SK-N-MC (cell line): ENCODE measurements at regions not wholly inside any gene's neighbourhood (a gene's known extent, or its start where the extent isn't known, plus 50 kb on each side); places are given as distances from the start of the nearest gene placed in this dataset.

ENCODE experiments used
- EZH2 ChIP-seq: fragments of 200-600 bp; sonication (generic); IDR thresholded peaks from one replicate; pipeline ENCODE4 v1.6.1; 2017; ENCODE audit warnings: antibody characterized with exemption
- FOXP2 ChIP-seq: optimal IDR thresholded peaks from 2 replicates; pipeline ENCODE3; 2011; ENCODE audit warnings: mild to moderate bottlenecking, moderate library complexity; ENCODE audit not compliant: insufficient read depth; ENCODE audit errors: extremely low read length, control extremely low read depth
- POLR2AphosphoS5 ChIP-seq: IDR thresholded peaks from 2 replicates; pipeline ENCODE4 v1.6.1; 2012; ENCODE audit warnings: mild to moderate bottlenecking, low read depth, low read length, borderline replicate concordance

- TF ChIP-seq FOXP2 (no peak), POLR2AphosphoS5 (no peak), EZH2 (no peak)
Measured at GRCh38 chr10:113389969-113390368, 162.9 kb upstream of the HABP2 start.
